ENCODE measurements at regions not wholly inside any gene's neighbourhood (a gene's known extent, or its start where the extent isn't known, plus 50 kb on each side); places are given as distances from the start of the nearest gene placed in this dataset.

GRCh38 chr3:81909796-81910195, 148.4 kb upstream of the GBE1 start:
- TF ChIP-seq POLR2A (IDR thresholded peaks at IDR 0.05) (no peak), POLR2AphosphoS5 (IDR thresholded peaks at IDR 0.05) (no peak)
